CD4-positive, alpha-beta T cell treated with Interleukin-4 for 1 hour (primary cell): ENCODE measurements at regions not wholly inside any gene's neighbourhood (a gene's known extent, or its start where the extent isn't known, plus 50 kb on each side); places are given as distances from the start of the nearest gene placed in this dataset.
"Not testable (repeated sequence)": the region's sequence is repeated elsewhere in the genome, so short reads cannot be mapped to it uniquely, and the experiment has no call there.

Source experiments
- DNase-seq, 2 donors: peaks; one replicate each; pipeline ENCODE4 v3.0.0-alpha.2; 2020 to 2022

DNA sequence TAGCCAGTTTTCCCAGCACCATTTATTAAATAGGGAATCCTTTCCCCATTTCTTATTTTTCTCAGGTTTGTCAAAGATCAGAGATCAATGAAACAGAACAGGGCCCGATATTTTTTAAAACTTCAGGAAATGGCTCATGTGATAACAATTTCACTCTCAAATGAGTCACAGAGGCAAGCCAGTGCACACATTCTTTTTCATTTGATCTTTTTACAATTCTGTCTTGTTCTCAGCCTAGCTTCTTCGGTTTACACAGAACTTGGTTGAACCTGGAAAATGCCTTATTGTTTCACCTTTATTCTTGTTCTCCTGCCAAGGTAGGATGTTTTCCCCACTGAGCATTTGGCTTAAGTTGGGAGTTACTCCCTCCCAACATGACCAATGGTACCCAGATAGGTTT, 258.9 kb downstream of the COL12A1 start:
- no peak for DNase-seq

DNA sequence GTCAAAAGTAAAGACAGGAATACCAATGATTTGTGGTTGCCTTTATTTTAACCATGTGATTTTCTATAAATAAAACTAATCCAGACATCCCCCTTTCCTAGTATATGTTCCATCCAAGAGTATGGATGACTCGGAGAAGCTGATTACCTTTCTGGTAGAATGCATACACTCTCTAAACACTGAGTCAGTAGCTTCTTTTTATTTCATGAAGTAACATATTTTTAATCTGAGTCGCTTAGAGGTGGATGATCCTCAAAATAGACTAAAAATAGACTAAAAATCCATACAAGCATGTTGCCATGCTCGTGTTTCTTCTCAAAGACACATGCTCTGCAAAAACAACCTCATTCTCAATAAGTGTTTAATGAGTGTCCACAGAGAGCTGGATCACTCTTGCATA, 263.7 kb downstream of the COL12A1 start:
- no peak for DNase-seq

DNA sequence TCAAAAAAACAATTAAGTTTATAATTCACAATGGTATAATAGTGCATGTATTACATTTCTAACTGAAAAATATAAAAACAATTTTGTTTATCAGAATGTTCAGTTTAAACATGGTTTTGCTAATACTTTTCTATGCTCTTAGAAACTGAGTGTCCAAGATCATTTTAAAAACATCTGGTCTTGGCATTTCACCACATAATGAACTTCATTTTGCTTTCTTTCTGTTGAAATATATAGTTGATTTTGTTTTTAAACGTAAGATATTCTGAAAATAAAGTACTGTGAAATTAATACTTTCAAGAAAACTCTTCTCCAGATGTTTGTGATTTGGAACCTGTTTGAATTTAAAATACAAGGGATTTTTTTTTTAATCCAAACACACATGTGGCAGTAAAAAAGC, 264.4 kb downstream of the COL12A1 start:
- DNase-seq, result no peak

DNA sequence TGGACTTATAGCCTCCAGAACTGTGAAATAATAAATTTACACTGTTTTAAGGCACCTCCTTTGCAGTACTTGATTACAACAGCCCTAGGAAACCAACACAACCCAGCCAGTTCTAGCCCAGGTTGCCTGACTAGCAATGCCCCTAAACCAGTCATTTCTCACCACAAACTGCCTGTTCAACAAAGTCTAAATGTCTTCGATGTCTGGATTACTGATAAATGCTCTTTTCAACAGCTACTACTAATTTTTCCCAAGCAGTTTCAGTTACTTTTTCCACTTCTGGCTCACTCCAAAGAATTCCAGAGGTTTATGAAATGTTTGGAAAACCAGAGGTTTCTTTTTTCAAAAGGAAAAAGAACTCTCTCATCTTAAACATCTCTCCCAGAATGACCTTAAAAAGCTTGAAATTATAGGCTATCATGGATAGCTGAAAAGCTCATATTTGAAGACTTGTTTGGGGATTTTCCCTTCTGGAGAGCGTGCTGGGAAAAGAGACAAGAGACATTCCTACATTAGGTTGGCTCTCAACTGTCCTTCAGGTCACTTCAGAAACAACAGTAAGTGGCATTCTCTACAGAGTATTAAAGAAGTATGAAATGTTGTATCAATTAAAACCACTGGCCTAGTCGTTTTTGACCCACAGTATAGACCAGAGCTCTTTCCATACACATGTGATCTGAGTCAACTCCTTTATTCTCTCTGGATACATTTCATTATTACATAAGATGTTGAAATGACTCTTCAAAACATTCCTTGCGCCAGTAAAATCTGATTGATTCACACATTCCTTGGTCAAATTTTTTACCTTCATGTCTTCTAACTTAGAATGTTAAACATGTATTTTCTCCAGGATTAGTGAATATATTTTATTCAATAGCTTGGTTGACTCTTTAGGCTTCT, 265.9 kb downstream of the COL12A1 start:
- no peak for DNase-seq

DNA sequence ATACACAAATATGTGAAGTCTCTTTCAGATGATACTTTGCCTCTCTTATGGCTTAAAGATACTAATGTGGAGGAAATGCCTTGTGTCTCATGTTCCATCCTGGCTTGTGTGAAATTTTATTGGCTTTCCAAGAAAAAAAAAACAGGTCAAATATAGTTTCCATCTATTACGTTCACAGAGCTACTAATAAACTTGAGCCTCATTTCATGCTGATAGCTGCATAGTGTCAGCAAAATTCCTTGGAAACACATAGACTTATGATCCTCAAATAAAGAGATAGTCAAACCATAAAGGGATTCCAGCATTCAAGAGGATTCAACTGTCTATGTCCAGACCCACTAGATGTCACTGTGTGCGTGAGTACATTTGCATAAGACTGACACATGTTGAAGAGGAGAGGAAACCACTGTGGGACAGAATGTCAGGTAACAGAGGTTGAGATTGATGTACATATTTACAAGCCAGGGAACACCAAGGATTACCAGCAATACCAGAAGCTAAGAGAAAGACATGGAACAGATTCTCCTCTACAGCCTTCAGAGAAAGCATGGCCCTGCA, 266.6 kb downstream of the COL12A1 start:
- DNase-seq, result no peak

DNA sequence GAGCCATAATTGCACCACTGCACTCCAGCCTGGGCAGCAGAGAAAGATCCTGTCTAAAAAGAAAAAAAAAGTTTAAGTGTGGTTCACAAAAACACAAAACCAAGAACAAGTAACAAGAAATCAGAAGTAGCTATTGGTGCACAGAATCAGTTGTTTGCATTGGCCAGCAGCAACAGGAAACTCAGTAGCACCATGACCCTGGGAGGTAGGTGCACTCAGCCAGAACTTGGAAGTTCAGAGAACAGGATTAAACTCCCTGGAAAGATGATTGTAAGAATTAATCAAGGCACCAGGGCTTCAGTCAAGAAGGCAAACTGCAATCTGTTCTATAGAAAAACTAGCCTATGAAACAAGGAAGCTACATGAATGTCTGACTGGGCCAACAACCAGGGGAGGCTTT, 267.9 kb downstream of the COL12A1 start:
- DNase-seq, result no peak

DNA sequence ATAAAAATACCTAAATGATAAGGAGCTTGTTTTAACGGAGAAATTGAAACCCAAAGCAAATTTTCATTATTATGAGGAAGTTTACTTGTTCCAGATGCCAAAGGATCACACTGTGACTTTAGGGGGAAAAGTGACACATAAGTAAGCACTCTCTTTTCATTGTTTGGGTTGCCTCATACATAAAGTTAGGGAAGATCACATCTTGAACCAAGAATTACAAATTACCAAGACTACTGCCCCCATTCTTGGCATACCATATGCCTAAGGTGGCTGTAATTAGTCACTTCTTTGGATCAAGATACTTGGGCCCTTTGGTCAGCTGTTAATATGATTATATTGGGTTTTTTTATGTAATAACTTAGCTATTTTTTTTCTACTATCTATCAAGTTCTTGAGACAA, 269.0 kb downstream of the COL12A1 start:
- DNase-seq, result no peak

DNA sequence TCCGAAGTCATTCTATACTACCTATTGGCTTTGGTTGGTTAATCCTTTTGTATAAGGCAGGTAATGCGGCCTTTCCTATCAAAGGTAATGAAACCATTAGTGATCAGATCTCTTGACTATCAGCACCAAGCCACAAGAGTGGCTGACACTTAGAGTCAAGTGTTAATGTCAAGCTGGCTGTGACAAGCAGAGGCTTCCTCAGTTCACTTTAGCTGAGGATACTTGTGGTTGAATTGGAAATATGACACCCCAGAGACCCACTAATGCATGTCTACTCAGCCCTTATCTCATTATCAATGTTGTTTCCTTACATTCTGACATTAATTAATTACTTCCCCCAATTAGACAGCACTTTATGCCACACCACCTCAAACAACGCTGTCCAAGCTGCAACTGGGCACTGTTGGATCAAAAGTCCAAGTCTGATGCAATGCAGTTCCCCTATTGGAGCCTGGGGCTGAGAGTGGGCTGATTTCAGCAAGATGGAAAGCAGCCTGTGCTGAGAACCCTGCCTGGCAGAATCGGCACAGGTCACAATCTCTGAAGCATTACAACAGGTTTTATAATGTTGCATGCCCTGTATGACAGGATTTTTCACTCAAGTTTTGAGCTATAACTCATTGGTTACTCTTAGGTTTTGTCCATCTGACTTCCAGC, 273.5 kb downstream of the COL12A1 start:
- DNase-seq, result no peak

DNA sequence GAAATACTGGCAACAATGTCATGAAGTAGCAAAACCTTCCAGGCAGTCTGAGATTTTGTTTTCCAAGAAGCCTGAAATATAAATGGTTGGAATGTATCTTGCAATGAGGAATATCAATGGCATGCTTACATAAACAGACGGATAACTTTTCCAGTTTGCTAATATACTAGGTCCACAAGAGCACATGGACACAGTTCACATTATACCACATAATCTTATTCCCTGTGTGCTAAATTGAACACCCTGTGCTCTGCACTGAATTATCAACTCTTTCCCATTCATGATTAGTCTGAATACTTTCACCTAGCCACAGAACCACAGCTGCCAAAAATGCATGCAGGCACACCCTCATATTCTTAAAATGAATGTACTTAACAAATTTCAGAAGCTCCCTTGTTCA, 274.3 kb downstream of the COL12A1 start:
- DNase-seq, result no peak

DNA sequence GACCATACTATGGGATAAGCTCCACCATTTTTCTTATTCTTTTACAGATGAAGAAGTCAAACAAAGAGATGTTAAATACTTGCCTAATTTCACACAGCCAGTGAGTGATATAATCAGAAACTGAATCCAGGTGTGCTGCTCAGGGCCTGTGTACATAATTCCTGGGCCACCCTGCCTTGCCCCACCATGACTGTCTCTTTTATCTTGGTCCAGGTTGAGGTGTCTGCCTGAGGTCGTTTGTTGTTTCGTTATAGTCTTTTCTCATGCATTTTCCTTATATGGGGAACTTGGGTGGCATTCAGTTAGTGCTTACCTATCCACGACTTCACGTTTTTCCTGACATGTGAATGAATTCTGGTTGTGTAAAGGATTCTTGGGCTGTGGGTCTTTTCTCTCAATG, 277.6 kb downstream of the COL12A1 start:
- no peak for DNase-seq

DNA sequence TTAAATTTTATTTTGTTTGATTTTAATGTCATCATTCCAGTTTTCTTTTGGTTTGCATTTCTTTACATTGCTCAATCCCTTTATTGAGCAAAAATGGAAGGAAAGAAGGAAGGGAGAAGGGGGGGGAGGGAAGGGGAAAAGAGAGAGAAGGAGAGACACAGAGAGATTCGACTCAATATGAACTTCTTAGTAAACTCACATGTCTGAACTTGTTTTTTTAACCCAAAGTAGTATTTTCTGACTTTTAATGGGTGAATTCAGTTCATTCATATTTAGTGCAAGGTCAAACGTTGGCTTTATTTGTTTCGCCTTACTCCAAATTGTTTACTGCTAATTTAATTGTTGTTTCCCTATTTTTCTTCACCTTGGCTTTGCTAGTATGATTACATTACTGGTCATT, 278.6 kb downstream of the COL12A1 start:
- DNase-seq, result no peak

DNA sequence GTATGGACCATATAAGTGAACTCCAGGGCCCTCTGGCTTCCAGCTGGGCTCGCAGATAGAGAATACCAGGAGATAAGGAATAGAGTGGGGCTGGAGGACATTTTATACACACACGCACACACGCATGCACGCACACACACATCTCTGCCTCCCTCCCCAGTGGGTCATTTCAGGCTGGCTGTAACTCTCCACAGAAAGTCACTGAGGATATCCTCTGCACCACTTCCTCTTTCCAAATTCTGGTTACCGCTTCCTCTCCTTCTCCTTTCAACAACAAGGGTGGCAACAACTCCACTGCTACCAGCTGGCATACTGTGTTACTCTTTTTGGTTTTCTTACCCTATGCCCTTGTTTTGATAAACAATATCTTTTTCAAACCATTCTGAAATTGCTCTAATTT, 280.2 kb downstream of the COL12A1 start:
- peak; percentile 1 to 14 for DNase-seq

DNA sequence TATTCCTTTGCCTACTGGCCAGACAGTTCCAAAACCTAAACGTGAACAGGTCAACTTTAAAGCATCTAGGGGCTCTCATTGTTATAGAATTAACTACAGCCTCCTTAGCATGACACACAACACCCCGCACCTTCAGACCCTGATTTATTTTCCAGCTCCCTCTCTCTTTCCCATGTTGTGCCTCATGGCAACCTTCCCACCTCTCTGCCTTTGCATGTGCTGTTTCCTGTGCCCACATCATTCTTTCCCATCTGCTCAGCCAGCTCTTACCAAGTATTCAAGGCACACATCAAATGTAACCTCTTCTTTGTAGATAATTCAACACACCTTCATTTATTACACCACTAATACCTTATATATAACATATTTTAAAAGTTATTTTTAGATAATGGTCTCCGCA, 291.0 kb downstream of the COL12A1 start:
- no peak for DNase-seq

DNA sequence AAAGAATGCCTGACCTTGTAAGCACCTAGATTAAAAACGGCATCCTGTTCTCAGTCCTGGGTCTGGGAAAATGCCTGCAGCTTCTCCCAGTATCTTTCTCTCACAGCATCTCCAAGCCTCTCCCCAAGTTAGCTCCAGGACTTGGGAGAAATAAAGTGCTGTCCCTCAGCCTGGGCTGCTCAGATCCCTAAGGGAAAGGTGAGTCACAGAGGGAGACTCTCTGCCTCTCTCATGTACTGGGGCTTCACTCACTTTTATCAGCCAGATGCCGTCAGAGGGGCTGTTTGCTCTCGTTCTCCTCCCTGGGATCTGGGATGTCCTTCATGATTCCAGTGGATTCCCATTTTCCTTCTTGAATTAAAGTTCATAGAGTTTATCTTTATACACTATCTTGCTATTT, 293.6 kb downstream of the COL12A1 start:
- no peak for DNase-seq

DNA sequence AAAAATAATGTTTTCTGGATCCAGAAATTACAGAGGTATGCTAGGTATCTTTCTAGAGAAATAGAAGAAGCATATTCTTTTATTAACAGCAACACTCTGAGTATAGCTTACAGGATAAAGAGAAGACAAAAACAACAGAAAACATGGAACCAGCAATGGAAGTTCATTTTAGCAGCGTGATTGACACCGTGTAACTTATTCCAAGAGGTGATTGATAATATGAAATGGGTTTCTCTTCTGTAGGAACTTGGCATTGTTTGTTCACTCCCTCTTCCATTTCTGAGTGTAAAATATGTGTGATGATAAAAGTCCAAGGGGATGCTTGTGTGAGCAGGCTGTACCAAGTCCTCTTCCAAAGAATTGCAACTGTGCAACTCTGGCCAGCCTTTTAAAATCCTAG, 303.0 kb downstream of the COL12A1 start:
- DNase-seq, result no peak

DNA sequence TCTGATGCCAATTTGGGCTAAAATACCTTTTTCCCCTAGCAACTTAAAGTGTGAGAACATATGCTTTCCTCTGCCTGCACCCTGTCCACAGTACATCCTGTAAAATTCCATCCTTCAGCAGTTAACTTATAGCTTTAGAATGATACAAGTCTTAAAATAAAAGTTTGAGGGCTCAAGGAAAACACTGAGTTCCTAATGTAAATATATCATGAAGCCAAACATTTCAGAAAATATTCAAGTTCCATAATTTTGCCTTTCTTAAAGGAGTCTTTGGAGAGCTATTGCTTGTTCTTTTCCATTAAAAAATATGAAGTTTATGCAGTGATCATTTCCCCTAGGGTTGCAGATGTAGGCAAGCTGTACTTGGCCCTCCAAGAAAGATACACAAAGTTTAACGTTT, 303.8 kb downstream of the COL12A1 start:
- DNase-seq, result no peak

DNA sequence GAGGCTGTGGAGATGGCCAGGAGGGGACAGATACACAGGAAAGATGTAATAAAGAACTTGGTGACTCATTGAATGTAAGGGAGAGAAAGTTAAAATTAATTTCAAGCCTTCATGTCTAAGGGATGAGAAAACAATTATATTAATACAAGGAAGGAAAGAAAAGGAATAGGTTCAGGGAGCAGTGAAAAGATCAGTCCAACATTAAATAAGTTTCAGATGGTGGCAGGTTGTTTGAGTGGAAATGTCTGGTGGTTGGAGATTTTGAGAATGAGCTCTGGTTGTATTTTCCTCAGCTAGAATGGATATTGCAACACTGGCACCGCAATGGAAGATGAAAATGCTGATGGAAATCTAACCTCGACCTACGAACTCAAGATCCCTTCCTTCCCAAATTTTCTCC, 304.3 kb downstream of the COL12A1 start:
- DNase-seq, result no peak

DNA sequence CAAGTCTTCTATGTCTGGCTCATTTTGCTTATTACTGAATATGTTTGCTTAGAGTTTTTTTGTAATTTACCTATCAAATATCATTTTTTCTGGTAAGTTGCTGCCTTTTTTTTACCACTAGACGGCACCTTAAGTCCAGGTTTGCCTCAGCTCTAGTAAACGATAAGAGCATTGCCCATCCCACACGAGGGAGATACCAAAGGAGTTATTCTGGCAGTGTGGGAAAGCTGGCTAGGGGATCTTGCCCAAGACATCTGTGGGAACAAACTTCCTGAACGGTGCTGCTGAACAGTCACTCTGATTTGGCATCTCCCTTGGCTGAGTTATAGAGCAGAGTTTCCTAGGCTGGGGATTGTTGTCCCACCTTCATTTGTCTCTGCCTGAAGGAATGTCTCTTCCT, 306.4 kb downstream of the COL12A1 start:
- DNase-seq, result no peak

DNA sequence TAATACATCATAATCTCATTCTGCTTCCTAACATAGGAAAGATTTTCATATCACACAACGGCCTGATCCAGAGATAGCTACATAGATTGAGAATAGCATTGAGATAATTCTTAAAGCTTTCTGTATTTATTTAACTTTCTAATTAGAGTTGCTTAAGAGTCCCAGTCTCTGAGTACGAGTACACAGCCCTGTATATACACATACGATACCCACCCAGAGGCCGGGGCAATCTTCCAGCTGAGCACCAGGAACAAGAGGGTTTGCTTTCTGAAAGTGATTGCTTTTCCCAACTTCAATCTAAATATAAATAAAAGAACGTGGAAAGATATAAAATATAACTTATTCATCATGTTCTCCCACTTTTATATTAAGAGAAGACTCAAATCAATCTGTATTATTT, 313.8 kb downstream of the COL12A1 start:
- DNase-seq, result no peak

DNA sequence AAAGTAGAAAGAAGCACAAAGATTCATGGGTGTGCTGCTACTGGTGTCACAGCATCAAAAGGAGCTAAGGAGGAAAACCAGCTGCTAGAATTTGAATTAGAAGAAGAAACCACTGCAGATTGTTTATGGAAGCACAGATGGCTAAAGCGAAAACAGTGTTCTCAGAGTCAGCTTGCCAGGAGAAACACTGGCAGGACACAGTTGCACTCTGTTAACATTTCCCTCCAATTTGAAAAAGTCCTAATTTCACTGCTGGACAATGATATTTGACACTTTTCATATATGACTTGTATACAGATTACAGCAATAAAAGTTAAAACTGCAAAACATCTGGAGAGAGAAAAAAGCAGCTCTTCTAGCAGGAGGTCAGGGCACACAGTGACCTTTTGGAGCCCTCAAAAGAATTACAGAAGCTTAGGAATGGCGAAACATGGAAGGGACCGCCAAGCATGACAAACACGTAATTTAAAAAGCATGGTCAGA, 314.5 kb downstream of the COL12A1 start:
- DNase-seq, result no peak

DNA sequence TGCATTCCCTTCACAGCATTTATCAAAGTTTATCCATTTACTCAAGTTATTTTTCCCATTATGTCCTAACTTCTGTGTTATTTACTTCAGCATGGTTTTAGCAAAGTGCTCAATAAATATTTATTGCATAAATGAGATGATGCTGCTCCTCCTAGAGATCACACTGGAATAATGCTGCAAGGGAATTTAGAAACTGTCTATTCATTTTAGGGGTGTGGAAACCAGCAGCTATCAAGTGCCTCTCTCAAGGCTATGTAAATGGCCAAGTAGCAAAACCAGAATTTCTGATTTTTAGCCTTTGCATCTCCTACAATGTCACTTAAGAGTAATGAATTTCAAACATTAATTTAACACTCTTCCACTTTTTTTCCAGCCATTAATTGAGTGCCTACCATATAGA, 316.2 kb downstream of the COL12A1 start:
- DNase-seq, result no peak

DNA sequence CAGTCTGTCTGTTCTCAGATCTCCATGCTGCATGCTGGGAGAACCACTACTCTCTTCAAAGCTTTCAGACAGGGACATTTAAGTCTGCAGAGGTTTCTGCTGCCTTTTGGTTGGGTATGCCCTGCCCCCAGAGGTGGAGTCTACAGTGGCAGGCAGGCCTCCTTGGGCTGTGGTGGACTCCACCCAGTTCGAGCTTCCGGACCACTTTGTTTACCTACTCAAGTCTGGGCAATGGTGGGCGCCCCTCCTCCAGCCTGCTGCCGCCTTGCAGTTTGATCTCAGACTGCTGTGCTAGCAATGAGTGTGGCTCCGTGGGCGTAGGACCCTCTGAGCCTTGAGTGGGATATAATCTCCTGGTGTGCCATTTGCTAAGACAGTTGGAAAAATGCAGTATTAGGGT, 317.1 kb downstream of the COL12A1 start:
- DNase-seq, result not testable (repeated sequence)

DNA sequence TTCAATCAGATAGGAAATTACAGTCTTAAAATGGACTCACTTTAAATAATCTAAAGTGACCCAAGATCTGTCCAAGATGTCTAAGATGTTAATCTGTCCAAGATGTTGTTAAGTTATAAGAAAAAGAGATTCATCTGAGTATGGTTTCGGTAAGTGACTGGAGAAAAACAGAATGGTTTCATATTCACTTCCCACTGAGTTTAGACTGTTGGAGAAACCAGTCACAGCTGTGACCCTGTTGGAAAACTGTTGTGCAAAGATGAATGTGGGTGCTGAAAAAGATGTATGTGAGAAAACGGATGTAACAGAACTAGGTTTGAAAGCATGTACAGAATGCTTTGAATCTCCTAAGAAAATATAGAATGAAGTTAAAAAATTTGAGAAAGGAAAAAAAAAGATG, 325.9 kb downstream of the COL12A1 start:
- no peak for DNase-seq

DNA sequence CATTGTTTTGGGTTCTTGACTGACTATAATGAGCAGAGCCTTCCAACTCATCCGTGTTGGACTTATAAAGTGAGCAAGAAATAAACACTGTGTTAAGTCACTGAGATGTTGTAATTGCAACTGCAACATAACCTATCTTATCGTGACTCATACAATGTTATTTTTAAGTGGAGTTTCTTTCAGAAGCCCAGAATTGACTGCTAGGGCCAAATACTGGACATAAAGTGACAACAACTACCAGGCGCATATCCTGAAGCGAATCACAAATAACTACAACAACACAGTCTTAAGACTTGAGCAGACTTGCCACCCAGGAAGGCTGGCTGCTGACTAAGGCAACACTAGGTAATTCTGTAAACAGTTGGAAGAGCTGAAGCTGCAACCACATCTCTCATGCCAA, 326.6 kb downstream of the COL12A1 start:
- no peak for DNase-seq
